SK-N-SH (cell line): ENCODE measurements at regions not wholly inside any gene's neighbourhood (a gene's known extent, or its start where the extent isn't known, plus 50 kb on each side); places are given as distances from the start of the nearest gene placed in this dataset.

Experiments used
- SIN3A ChIP-seq: IDR thresholded peaks from 2 replicates; pipeline ENCODE4 v1.6.1; 2012; ENCODE audit warnings: low read depth, mild to moderate bottlenecking, low read length, moderate library complexity, borderline replicate concordance
- TAF1 ChIP-seq: IDR thresholded peaks from 2 replicates; pipeline ENCODE4 v1.6.1; 2012; ENCODE audit warnings: low read depth, mild to moderate bottlenecking, low read length, moderate library complexity, borderline replicate concordance
- TCF12 ChIP-seq: IDR thresholded peaks from 2 replicates; pipeline ENCODE4 v1.4.0; 2012

DNA sequence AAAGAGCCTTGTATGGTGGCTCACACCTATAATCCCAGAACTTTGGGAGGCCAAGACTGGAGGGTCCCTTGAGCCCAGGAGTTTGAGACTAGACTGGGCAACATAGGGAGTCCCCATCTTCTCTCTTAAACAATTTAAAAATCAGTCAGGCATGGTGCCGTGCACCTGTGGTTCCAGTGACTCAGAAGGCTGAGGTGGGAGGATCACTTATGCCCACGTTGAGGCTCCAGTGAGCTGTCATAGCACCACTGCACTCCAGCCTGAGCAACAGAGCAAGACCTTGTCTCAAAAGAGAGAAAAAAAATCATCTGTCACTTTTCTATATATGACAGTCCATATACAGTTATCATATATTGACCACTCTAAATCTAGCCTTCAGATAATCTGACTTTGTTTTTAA, 658.3 kb downstream of the LTN1 start:
- TF ChIP-seq TAF1 (no peak), TCF12 (no peak), SIN3A (no peak)
